DOHH2 (cell line): ENCODE measurements at regions not wholly inside any gene's neighbourhood (a gene's known extent, or its start where the extent isn't known, plus 50 kb on each side); places are given as distances from the start of the nearest gene placed in this dataset.

ENCODE experiments used
- EZH2phosphoT487 ChIP-seq: fragments of 200-600 bp; sonication (generic); IDR thresholded peaks from 2 replicates; pipeline ENCODE4 v1.6.1; 2017; ENCODE audit warnings: borderline replicate concordance, mild to moderate bottlenecking, antibody characterized with exemption, low read length, moderate library complexity, mixed read lengths
- TF ChIP-seq, protein P1 (sequence below): fragments of 200-600 bp; sonication (generic); IDR thresholded peaks from one replicate; pipeline ENCODE4 v1.5.1; 2014; ENCODE audit warnings: antibody characterized with exemption, mild to moderate bottlenecking, low read depth, low read length; ENCODE audit not compliant: poor library complexity, severe bottlenecking

DNA sequence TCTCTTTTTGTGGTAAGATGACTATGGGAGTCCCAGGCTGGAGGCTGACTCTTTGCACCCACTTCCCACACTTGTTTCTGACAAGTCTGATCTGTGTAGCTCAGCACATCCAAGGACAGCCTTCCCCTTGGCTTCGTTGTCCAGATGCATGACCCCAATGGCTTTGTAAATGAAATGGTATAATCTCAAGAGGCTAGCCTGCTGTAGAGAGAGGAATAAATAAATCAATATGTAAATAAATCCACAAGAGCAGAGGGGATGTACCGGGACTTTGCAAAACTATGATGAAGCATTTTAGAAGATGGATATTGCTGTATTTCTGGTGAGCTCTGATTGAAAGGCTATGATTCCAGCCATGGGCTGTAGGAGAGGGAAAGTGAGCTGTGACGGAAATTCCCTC is 79.9 kb upstream of the NEO1 start:
- TF ChIP-seq, protein P1, sequence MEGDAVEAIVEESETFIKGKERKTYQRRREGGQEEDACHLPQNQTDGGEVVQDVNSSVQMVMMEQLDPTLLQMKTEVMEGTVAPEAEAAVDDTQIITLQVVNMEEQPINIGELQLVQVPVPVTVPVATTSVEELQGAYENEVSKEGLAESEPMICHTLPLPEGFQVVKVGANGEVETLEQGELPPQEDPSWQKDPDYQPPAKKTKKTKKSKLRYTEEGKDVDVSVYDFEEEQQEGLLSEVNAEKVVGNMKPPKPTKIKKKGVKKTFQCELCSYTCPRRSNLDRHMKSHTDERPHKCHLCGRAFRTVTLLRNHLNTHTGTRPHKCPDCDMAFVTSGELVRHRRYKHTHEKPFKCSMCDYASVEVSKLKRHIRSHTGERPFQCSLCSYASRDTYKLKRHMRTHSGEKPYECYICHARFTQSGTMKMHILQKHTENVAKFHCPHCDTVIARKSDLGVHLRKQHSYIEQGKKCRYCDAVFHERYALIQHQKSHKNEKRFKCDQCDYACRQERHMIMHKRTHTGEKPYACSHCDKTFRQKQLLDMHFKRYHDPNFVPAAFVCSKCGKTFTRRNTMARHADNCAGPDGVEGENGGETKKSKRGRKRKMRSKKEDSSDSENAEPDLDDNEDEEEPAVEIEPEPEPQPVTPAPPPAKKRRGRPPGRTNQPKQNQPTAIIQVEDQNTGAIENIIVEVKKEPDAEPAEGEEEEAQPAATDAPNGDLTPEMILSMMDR, result no peak
- no peak for TF ChIP-seq EZH2phosphoT487
